GM23338 (cell line): ENCODE measurements at regions not wholly inside any gene's neighbourhood (a gene's known extent, or its start where the extent isn't known, plus 50 kb on each side); places are given as distances from the start of the nearest gene placed in this dataset.

Experiments
- ATAC-seq: fragments of 200-7000 bp; cut with Tn5 transposase; 3 replicates; pipeline ENCODE4 v1.9.1; 2020
- DNase-seq: peaks from one replicate; pipeline ENCODE4 v3.0.0-alpha.2; 2015; ENCODE audit warnings: low spot score
- H2AFZ ChIP-seq: fragments of 200-600 bp; sonication (generic); 2 replicates; pipeline ENCODE4 v1.8.0; 2016; ENCODE audit warnings: antibody characterized with exemption, mild to moderate bottlenecking, moderate library complexity
- H3F3A ChIP-seq: fragments of 200-600 bp; sonication (generic); replicated peaks from 2 replicates; pipeline ENCODE4 v1.8.0; 2017; ENCODE audit warnings: antibody characterized with exemption, mixed run types, low read depth
- H3K27ac ChIP-seq: fragments of 200-600 bp; sonication (generic); 2 replicates; pipeline ENCODE4 v1.6.1; 2016; ENCODE audit warnings: low read depth
- H3K27me3 ChIP-seq: fragments of 200-600 bp; sonication (generic); 2 replicates; pipeline ENCODE4 v1.8.0; 2016; ENCODE audit warnings: mild to moderate bottlenecking, mixed run types, moderate library complexity; ENCODE audit not compliant: insufficient read depth
- H3K36me3 ChIP-seq: fragments of 200-600 bp; sonication (generic); 2 replicates; pipeline ENCODE4 v1.8.0; 2016; ENCODE audit warnings: mild to moderate bottlenecking; ENCODE audit not compliant: insufficient read depth
- H3K4me1 ChIP-seq: fragments of 200-600 bp; sonication (generic); 2 replicates; pipeline ENCODE4 v1.8.0; 2016; ENCODE audit warnings: mild to moderate bottlenecking, moderate library complexity; ENCODE audit not compliant: insufficient read depth
- H3K4me2 ChIP-seq: fragments of 200-600 bp; sonication (generic); 2 replicates; pipeline ENCODE4 v1.7.1; 2017; ENCODE audit warnings: mixed run types
- H3K4me3 ChIP-seq: fragments of 200-600 bp; sonication (generic); 2 replicates; pipeline ENCODE4 v1.6.1; 2016; ENCODE audit warnings: mixed run types
- H3K79me2 ChIP-seq: fragments of 200-600 bp; sonication (generic); replicated peaks from 2 replicates; pipeline ENCODE4 v1.8.0; 2017; ENCODE audit warnings: mild to moderate bottlenecking; ENCODE audit not compliant: insufficient read depth
- H3K9me2 ChIP-seq: fragments of 200-600 bp; sonication (generic); 2 replicates; pipeline ENCODE4 v1.8.0; 2017; ENCODE audit not compliant: insufficient read depth
- H4K20me1 ChIP-seq: fragments of 200-600 bp; sonication (generic); replicated peaks from 2 replicates; pipeline ENCODE4 v1.8.0; 2017; ENCODE audit warnings: mild to moderate bottlenecking; ENCODE audit not compliant: insufficient read depth
- H3K27ac Mint-ChIP-seq: 2 replicates; pipeline ENCODE4 v1.8.0; 2020; ENCODE audit warnings: inconsistent platforms, mild to moderate bottlenecking, moderate library complexity, mixed read lengths
- H3K27me3 Mint-ChIP-seq: 3 replicates; pipeline ENCODE4 v1.8.0; 2022; ENCODE audit warnings: low read depth, mild to moderate bottlenecking, moderate library complexity, mixed read lengths, inconsistent platforms; ENCODE audit not compliant: insufficient read depth, poor library complexity
- H3K36me3 Mint-ChIP-seq: 3 replicates; pipeline ENCODE4 v1.8.0; 2021; ENCODE audit warnings: low read depth, mild to moderate bottlenecking, inconsistent platforms, moderate library complexity, mixed read lengths
- H3K4me1 Mint-ChIP-seq: 3 replicates; pipeline ENCODE4 v1.8.0; 2020; ENCODE audit warnings: mild to moderate bottlenecking, inconsistent platforms, mixed read lengths
- H3K4me3 Mint-ChIP-seq: 3 replicates; pipeline ENCODE4 v1.8.0; 2021; ENCODE audit warnings: moderate library complexity, mild to moderate bottlenecking, inconsistent platforms, mixed read lengths
- H3K9me3 Mint-ChIP-seq: 3 replicates; pipeline ENCODE4 v1.8.0; 2020; ENCODE audit warnings: moderate library complexity, mild to moderate bottlenecking, inconsistent platforms, mixed read lengths
- CREB1 ChIP-seq: fragments of 250-450 bp; sonication (Bioruptor Pico); IDR thresholded peaks from 2 replicates; pipeline ENCODE4 v1.5.0; 2020; ENCODE audit warnings: low read depth, mild to moderate bottlenecking, moderate library complexity
- EZH2 ChIP-seq: fragments of 200-600 bp; sonication (generic); IDR thresholded peaks from one replicate; pipeline ENCODE4 v1.8.0; 2017; ENCODE audit warnings: antibody characterized with exemption, mild to moderate bottlenecking, low read depth; ENCODE audit not compliant: unreplicated experiment
- EZH2phosphoT487 ChIP-seq: fragments of 200-600 bp; sonication (generic); IDR thresholded peaks from one replicate; pipeline ENCODE4 v1.8.1; 2018; ENCODE audit warnings: antibody characterized with exemption; ENCODE audit not compliant: unreplicated experiment
- JUNB ChIP-seq: IDR thresholded peaks from one replicate; pipeline ENCODE4 v1.6.1; 2016; ENCODE audit warnings: antibody characterized with exemption; ENCODE audit not compliant: unreplicated experiment
- NANOG ChIP-seq: IDR thresholded peaks from 2 replicates; pipeline ENCODE4 v1.6.1; 2016; ENCODE audit warnings: antibody characterized with exemption, borderline replicate concordance
- STAT1 ChIP-seq: IDR thresholded peaks from one replicate; pipeline ENCODE4 v1.6.1; 2016; ENCODE audit warnings: antibody characterized with exemption; ENCODE audit not compliant: unreplicated experiment
- ZNF331 ChIP-seq: fragments of 250-450 bp; sonication (Bioruptor Pico); IDR thresholded peaks from 2 replicates; pipeline ENCODE4 v1.5.0; 2020; ENCODE audit warnings: low read depth, mild to moderate bottlenecking, moderate library complexity
- TF ChIP-seq, protein P1 (sequence below): fragments of 250-450 bp; sonication (Bioruptor Pico); IDR thresholded peaks from 2 replicates; pipeline ENCODE4 v1.5.0; 2020; ENCODE audit warnings: mild to moderate bottlenecking, moderate library complexity
- TF ChIP-seq, protein P2 (sequence below), 2 experiments: fragments of 200-600 bp in 1 of 2; sonication (generic) in 1 of 2; conservative IDR thresholded peaks; 2 replicates each; pipeline versions ENCODE4 v1.5.1 to v1.6.1; 2016 to 2017; ENCODE audit warnings: antibody characterized with exemption in 2 of 2, low read depth in 2 of 2, mild to moderate bottlenecking in 2 of 2, moderate library complexity in 1 of 2
- TF ChIP-seq, protein P3 (sequence below): IDR thresholded peaks from 2 replicates; pipeline ENCODE4 v1.6.1; 2016; ENCODE audit warnings: antibody characterized with exemption

DNA sequence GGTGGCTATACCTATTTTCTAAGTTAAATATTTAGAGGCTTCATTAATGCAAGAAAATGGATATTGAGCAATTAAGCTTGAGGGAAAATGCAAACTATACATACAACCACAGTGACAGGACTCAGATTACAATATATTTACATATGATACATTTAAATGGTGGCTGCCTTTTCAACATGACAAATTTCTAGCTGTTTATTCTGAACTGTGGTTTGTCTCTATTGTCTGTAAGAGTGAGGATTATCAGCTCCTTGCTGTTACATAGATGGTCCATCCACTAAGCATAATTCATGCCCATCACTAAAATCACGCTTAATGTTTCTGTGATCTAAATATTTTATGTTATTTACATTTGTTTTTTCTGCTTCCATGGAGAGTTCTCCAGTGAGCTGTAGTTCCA, 81.1 kb upstream of the SGCD start (continued):
- TF ChIP-seq, protein P1, sequence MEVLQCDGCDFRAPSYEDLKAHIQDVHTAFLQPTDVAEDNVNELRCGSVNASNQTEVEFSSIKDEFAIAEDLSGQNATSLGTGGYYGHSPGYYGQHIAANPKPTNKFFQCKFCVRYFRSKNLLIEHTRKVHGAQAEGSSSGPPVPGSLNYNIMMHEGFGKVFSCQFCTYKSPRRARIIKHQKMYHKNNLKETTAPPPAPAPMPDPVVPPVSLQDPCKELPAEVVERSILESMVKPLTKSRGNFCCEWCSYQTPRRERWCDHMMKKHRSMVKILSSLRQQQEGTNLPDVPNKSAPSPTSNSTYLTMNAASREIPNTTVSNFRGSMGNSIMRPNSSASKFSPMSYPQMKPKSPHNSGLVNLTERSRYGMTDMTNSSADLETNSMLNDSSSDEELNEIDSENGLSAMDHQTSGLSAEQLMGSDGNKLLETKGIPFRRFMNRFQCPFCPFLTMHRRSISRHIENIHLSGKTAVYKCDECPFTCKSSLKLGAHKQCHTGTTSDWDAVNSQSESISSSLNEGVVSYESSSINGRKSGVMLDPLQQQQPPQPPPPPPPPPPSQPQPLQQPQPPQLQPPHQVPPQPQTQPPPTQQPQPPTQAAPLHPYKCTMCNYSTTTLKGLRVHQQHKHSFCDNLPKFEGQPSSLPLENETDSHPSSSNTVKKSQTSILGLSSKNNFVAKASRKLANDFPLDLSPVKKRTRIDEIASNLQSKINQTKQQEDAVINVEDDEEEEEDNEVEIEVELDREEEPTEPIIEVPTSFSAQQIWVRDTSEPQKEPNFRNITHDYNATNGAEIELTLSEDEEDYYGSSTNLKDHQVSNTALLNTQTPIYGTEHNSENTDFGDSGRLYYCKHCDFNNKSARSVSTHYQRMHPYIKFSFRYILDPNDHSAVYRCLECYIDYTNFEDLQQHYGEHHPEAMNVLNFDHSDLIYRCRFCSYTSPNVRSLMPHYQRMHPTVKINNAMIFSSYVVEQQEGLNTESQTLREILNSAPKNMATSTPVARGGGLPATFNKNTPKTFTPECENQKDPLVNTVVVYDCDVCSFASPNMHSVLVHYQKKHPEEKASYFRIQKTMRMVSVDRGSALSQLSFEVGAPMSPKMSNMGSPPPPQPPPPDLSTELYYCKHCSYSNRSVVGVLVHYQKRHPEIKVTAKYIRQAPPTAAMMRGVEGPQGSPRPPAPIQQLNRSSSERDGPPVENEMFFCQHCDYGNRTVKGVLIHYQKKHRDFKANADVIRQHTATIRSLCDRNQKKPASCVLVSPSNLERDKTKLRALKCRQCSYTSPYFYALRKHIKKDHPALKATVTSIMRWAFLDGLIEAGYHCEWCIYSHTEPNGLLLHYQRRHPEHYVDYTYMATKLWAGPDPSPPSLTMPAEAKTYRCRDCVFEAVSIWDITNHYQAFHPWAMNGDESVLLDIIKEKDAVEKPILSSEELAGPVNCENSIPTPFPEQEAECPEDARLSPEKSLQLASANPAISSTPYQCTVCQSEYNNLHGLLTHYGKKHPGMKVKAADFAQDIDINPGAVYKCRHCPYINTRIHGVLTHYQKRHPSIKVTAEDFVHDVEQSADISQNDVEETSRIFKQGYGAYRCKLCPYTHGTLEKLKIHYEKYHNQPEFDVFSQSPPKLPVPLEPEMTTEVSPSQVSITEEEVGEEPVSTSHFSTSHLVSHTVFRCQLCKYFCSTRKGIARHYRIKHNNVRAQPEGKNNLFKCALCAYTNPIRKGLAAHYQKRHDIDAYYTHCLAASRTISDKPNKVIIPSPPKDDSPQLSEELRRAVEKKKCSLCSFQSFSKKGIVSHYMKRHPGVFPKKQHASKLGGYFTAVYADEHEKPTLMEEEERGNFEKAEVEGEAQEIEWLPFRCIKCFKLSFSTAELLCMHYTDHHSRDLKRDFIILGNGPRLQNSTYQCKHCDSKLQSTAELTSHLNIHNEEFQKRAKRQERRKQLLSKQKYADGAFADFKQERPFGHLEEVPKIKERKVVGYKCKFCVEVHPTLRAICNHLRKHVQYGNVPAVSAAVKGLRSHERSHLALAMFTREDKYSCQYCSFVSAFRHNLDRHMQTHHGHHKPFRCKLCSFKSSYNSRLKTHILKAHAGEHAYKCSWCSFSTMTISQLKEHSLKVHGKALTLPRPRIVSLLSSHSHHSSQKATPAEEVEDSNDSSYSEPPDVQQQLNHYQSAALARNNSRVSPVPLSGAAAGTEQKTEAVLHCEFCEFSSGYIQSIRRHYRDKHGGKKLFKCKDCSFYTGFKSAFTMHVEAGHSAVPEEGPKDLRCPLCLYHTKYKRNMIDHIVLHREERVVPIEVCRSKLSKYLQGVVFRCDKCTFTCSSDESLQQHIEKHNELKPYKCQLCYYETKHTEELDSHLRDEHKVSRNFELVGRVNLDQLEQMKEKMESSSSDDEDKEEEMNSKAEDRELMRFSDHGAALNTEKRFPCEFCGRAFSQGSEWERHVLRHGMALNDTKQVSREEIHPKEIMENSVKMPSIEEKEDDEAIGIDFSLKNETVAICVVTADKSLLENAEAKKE (CRISPR knock-in tag), result no peak
- TF ChIP-seq EZH2, result no peak
- no peak for TF ChIP-seq EZH2phosphoT487
- no peak for TF ChIP-seq CREB1 (CRISPR knock-in tag)

DNA sequence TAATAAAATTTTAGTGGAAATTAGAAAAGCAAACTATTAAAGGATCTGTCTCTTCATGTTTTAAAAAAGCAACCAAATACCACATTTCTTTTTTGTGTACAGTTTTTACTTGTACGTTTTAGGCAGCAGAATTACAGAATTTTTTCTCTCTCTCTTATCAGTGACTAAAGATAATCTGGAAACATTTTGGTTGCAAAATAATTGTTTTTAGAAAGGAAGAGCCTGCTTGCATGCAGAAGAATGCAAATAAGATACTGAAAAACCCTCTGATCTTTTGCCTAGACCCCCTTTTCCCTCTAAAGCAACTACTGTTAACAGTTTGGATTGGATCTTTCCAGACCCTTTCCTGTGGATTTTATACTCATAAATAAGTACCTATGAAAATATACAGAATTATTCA, 75.9 kb upstream of the SGCD start:
- DNase-seq (no peak), ATAC-seq (no peak)
- H3K27ac Mint-ChIP-seq, result no peak overlapping the region
- Histone ChIP-seq H3K79me2 (no peaks in the 10 kb centered on the region), H3K9me2 (no peaks in the 10 kb centered on the region), H3K27ac (no peak overlapping the region), H3K27me3 (no peaks in the 10 kb centered on the region), H4K20me1 (no peaks in the 10 kb centered on the region), H3K4me1 (no peaks in the 10 kb centered on the region), H3K4me2 (no peak overlapping the region), H3K36me3 (no peaks in the 10 kb centered on the region), H3F3A (no peaks in the 10 kb centered on the region), H3K4me3 (no peak overlapping the region), H2AFZ (no peak overlapping the region)
- no peak overlapping the region for H3K4me3 Mint-ChIP-seq
- H3K4me1 Mint-ChIP-seq, result peaks cover 3% of the 10 kb centered on the region; the same call in 2 of the 3 replicates
- no peaks in the 10 kb centered on the region; the same call in 2 of the 3 replicates for H3K9me3 Mint-ChIP-seq
- H3K36me3 Mint-ChIP-seq, result no peaks in the 10 kb centered on the region
- H3K27me3 Mint-ChIP-seq, result peaks cover 1% of the 10 kb centered on the region
- TF ChIP-seq CREB1 (CRISPR knock-in tag) (no peak), STAT1 (no peak), NANOG (no peak), ZNF331 (CRISPR knock-in tag) (no peak), JUNB (no peak), EZH2phosphoT487 (no peak)
- TF ChIP-seq, protein P2, sequence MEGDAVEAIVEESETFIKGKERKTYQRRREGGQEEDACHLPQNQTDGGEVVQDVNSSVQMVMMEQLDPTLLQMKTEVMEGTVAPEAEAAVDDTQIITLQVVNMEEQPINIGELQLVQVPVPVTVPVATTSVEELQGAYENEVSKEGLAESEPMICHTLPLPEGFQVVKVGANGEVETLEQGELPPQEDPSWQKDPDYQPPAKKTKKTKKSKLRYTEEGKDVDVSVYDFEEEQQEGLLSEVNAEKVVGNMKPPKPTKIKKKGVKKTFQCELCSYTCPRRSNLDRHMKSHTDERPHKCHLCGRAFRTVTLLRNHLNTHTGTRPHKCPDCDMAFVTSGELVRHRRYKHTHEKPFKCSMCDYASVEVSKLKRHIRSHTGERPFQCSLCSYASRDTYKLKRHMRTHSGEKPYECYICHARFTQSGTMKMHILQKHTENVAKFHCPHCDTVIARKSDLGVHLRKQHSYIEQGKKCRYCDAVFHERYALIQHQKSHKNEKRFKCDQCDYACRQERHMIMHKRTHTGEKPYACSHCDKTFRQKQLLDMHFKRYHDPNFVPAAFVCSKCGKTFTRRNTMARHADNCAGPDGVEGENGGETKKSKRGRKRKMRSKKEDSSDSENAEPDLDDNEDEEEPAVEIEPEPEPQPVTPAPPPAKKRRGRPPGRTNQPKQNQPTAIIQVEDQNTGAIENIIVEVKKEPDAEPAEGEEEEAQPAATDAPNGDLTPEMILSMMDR (conservative IDR thresholded peaks at IDR 0.05; ENCODE audit: low read depth in 2 of 2), result no peak
- TF ChIP-seq, protein P3, sequence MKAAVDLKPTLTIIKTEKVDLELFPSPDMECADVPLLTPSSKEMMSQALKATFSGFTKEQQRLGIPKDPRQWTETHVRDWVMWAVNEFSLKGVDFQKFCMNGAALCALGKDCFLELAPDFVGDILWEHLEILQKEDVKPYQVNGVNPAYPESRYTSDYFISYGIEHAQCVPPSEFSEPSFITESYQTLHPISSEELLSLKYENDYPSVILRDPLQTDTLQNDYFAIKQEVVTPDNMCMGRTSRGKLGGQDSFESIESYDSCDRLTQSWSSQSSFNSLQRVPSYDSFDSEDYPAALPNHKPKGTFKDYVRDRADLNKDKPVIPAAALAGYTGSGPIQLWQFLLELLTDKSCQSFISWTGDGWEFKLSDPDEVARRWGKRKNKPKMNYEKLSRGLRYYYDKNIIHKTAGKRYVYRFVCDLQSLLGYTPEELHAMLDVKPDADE, result no peak
